Activated T-cell treated with anti-CD3 and anti-CD28 coated beads, Interleukin-2, amount 50 U/mL, for 4 hours (primary cell): ENCODE measurements at regions not wholly inside any gene's neighbourhood (a gene's known extent, or its start where the extent isn't known, plus 50 kb on each side); places are given as distances from the start of the nearest gene placed in this dataset.
"Not testable (repeated sequence)": the region's sequence is repeated elsewhere in the genome, so short reads cannot be mapped to it uniquely, and the experiment has no call there.

Experiments used
- ATAC-seq, 2 donors: fragments of 200-7000 bp; cut with Tn5 transposase; one replicate each; pipeline ENCODE4 v1.10.0; 2021
- DNase-seq: peaks from one replicate; pipeline ENCODE4 v3.0.0-alpha.2; 2020
- H3K27me3 Mint-ChIP-seq: one replicate; pipeline ENCODE4 v1.8.0; 2021; ENCODE audit warnings: low read depth, mixed read lengths
- H3K36me3 Mint-ChIP-seq: one replicate; pipeline ENCODE4 v1.8.0; 2022; ENCODE audit warnings: mixed read lengths; ENCODE audit not compliant: insufficient read depth
- H3K4me1 Mint-ChIP-seq: one replicate; pipeline ENCODE4 v1.8.0; 2021; ENCODE audit warnings: low read depth, mixed read lengths
- H3K4me3 Mint-ChIP-seq: one replicate; pipeline ENCODE4 v1.8.0; 2021; ENCODE audit warnings: mild to moderate bottlenecking, moderate library complexity, mixed read lengths
- H3K9me3 Mint-ChIP-seq: one replicate; pipeline ENCODE4 v1.8.0; 2021; ENCODE audit warnings: mixed read lengths

- not testable (repeated sequence) for H3K36me3 Mint-ChIP-seq, DNase-seq, H3K4me3 Mint-ChIP-seq, H3K9me3 Mint-ChIP-seq
- ATAC-seq, result peak; percentile 52 to 60
- H3K4me1 Mint-ChIP-seq, result peaks cover 13% of the 10 kb centered on the region
- peaks cover 30% of the 10 kb centered on the region for H3K27me3 Mint-ChIP-seq
Measured at GRCh38 chr3:193970131-193970772, 165.7 kb upstream of the HES1 start.

- peaks cover 27% of the 10 kb centered on the region for H3K27me3 Mint-ChIP-seq
- DNase-seq (no peak), ATAC-seq (no peak)
- no peak overlapping the region for H3K4me3 Mint-ChIP-seq
- no peaks in the 10 kb centered on the region for H3K9me3 Mint-ChIP-seq
- no peaks in the 10 kb centered on the region for H3K36me3 Mint-ChIP-seq
- peaks cover 13% of the 10 kb centered on the region for H3K4me1 Mint-ChIP-seq
Measured at GRCh38 chr3:193970773-193971206, 165.2 kb upstream of the HES1 start.

GRCh38 chr3:193971261-193971751 is 164.6 kb upstream of the HES1 start:
- H3K27me3 Mint-ChIP-seq, result peaks cover 23% of the 10 kb centered on the region
- no peaks in the 10 kb centered on the region for H3K9me3 Mint-ChIP-seq
- peaks cover 13% of the 10 kb centered on the region for H3K4me1 Mint-ChIP-seq
- no peaks in the 10 kb centered on the region for H3K36me3 Mint-ChIP-seq
- peak; percentile 18 to 38 for ATAC-seq
- DNase-seq, result no peak
- H3K4me3 Mint-ChIP-seq, result no peak overlapping the region

- no peak overlapping the region for H3K4me3 Mint-ChIP-seq
- no peak for ATAC-seq
Measured at GRCh38 chr3:193971966-193972365, 164.0 kb upstream of the HES1 start.

DNA sequence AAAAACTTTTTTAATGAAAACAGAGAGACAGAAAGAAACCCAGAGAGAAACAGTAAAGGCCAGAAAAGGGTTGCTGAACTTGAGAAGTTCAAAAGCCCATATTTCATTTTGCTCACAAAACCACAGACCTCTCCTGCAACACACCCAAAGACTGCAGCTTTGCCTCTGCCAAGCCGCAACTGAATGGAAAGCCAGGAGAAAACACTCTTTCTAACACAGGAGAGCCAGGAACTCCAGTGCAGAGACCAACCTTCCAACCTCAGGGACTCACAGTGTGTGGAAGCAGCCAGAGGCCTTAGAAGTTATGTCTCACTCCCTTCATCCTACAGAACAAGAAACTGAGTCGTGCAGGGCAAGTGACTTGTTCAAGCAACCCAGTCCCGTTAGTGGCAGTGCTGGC is 163.1 kb upstream of the HES1 start:
- Mint-ChIP-seq H3K27me3 (peaks cover 23% of the 10 kb centered on the region), H3K9me3 (no peaks in the 10 kb centered on the region), H3K4me3 (no peak overlapping the region), H3K36me3 (no peaks in the 10 kb centered on the region), H3K4me1 (peaks cover 13% of the 10 kb centered on the region)
- ATAC-seq, result no peak
- no peak for DNase-seq

More at GRCh38 chr3:193971966-193972365, 164.0 kb upstream of the HES1 start:
- peaks cover 21% of the 10 kb centered on the region for H3K27me3 Mint-ChIP-seq
- H3K9me3 Mint-ChIP-seq, result no peaks in the 10 kb centered on the region
- DNase-seq, result no peak
- H3K4me1 Mint-ChIP-seq, result peaks cover 13% of the 10 kb centered on the region
- H3K36me3 Mint-ChIP-seq, result no peaks in the 10 kb centered on the region

GRCh38 chr3:193974191-193974652 is 161.7 kb upstream of the HES1 start:
- DNase-seq (no peak), ATAC-seq (no peak)
- peaks cover 13% of the 10 kb centered on the region for H3K4me1 Mint-ChIP-seq
- no peaks in the 10 kb centered on the region for H3K9me3 Mint-ChIP-seq
- peaks cover 23% of the 10 kb centered on the region for H3K27me3 Mint-ChIP-seq
- H3K36me3 Mint-ChIP-seq, result no peaks in the 10 kb centered on the region
- H3K4me3 Mint-ChIP-seq, result no peak overlapping the region

- no peak for ATAC-seq
- Mint-ChIP-seq H3K4me1 (peaks cover 13% of the 10 kb centered on the region), H3K27me3 (peaks cover 23% of the 10 kb centered on the region), H3K36me3 (no peaks in the 10 kb centered on the region), H3K4me3 (no peak overlapping the region), H3K9me3 (no peaks in the 10 kb centered on the region)
- no peak for DNase-seq
Measured at GRCh38 chr3:193974671-193975535, 161.0 kb upstream of the HES1 start.

GRCh38 chr3:193977622-193978021 is 158.3 kb upstream of the HES1 start:
- Mint-ChIP-seq H3K9me3 (no peaks in the 10 kb centered on the region), H3K27me3 (peaks cover 11% of the 10 kb centered on the region), H3K4me3 (no peak overlapping the region), H3K4me1 (no peaks in the 10 kb centered on the region), H3K36me3 (no peaks in the 10 kb centered on the region)
- ATAC-seq (no peak), DNase-seq (no peak)

DNA sequence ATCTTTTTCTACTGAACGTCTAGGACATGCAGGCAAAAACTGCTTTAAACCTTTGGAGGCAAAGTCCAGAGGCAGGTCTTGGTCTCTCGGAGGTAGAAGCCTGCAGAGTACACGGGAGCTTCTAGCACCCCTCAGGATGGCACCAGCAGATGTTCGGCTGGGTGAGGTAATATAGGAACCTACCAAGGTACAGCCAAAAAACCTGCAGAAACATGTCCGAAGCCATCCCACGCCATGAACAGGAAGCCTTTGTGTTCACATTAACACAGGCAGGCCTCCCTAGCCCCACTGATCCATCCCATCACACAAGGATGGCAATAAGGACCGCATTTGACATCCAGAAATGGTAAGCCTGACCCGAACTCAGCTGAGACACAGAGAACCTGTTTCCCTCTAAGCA is 157.9 kb upstream of the HES1 start:
- H3K4me3 Mint-ChIP-seq, result no peak overlapping the region
- no peaks in the 10 kb centered on the region for H3K9me3 Mint-ChIP-seq
- H3K27me3 Mint-ChIP-seq, result peaks cover 11% of the 10 kb centered on the region
- no peaks in the 10 kb centered on the region for H3K36me3 Mint-ChIP-seq
- DNase-seq (no peak), ATAC-seq (no peak)
- no peaks in the 10 kb centered on the region for H3K4me1 Mint-ChIP-seq

- Mint-ChIP-seq H3K27me3 (peaks cover 10% of the 10 kb centered on the region), H3K4me1 (no peaks in the 10 kb centered on the region), H3K4me3 (no peak overlapping the region), H3K36me3 (no peaks in the 10 kb centered on the region), H3K9me3 (no peaks in the 10 kb centered on the region)
- ATAC-seq (no peak), DNase-seq (no peak)
Measured at GRCh38 chr3:193978486-193978885, 157.5 kb upstream of the HES1 start.

DNA sequence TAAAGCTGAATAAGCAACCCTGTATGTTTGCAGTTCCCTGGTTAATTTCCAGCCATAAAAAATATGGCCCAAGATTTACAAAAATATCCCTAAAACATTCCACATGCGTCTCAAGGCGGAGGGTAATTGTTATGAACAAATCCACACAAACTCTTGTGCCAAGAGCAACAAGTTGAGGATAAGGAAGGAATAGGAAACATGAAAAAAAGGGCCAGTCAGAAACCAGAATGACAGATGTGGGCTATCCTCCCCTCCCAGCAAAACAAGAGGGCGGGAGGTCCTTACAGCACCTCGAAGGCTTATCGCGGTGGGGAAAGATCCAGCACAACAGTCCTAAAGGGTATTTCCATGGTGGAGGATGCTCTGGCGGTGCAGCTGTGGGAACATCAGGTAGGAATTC is 155.6 kb upstream of the HES1 start:
- no peaks in the 10 kb centered on the region for H3K9me3 Mint-ChIP-seq
- DNase-seq (no peak), ATAC-seq (no peak)
- no peaks in the 10 kb centered on the region for H3K4me1 Mint-ChIP-seq
- no peak overlapping the region for H3K4me3 Mint-ChIP-seq
- H3K27me3 Mint-ChIP-seq, result peaks cover 2% of the 10 kb centered on the region
- no peaks in the 10 kb centered on the region for H3K36me3 Mint-ChIP-seq

DNA sequence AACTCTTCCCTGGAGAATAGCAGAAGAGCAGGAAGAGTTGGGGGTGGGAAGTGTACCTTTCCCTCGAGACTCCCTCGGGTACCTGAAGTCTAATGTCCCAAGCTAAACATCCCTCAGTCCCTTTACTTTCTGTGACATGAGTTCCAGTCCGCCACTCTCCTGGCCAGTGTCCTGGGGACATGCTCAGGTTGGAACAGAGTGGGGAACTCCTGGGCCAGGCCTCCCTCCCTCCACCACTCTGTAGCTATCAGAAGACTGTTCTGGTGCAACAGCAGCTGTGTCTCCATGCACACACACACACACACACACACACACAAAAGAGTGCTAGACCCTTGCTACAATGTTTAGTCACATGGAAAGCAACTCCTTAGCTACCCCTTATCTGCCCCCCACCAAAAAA is 155.0 kb upstream of the HES1 start:
- ATAC-seq (no peak), DNase-seq (no peak)
- Mint-ChIP-seq H3K4me1 (no peaks in the 10 kb centered on the region), H3K4me3 (no peak overlapping the region), H3K9me3 (no peaks in the 10 kb centered on the region), H3K36me3 (no peaks in the 10 kb centered on the region), H3K27me3 (peaks cover 3% of the 10 kb centered on the region)

DNA sequence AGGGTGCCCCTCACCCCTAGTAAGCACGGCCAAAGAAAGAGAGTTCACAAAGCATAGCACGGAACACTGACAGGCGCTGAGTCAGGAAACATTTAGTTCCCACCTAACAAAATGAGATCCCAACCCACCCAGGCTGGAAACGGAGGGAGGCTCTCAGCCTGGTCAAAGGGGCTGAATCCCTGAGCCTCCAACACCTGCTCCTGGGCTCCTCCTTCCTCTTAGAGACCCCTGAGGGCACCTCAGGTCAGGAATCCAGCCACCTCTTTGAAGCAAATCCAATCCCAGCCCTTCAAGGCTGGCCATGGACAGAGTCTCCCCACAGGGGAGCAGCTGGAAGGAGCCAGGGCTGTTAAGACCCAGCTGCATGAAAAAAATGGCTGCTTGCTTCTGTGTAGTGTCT is 154.4 kb upstream of the HES1 start:
- Mint-ChIP-seq H3K4me3 (no peak overlapping the region), H3K9me3 (no peaks in the 10 kb centered on the region), H3K4me1 (no peaks in the 10 kb centered on the region), H3K27me3 (peaks cover 9% of the 10 kb centered on the region), H3K36me3 (no peaks in the 10 kb centered on the region)
- ATAC-seq, result no peak
- DNase-seq, result no peak

- Mint-ChIP-seq H3K27me3 (peaks cover 11% of the 10 kb centered on the region), H3K9me3 (no peaks in the 10 kb centered on the region), H3K4me3 (no peak overlapping the region), H3K36me3 (no peaks in the 10 kb centered on the region), H3K4me1 (no peaks in the 10 kb centered on the region)
- DNase-seq, result no peak
- no peak for ATAC-seq
Measured at GRCh38 chr3:193982258-193982659, 153.7 kb upstream of the HES1 start.
